ENCODE measurements at regions not wholly inside any gene's neighbourhood (a gene's known extent, or its start where the extent isn't known, plus 50 kb on each side); places are given as distances from the start of the nearest gene placed in this dataset.
A peak's percentile ranks its signal among the peaks of the same experiment; 100 is the strongest.
"Not testable (repeated sequence)": the region's sequence is repeated elsewhere in the genome, so short reads cannot be mapped to it uniquely, and the experiment has no call there.

- DNase-seq (ENCODE audit: low spot score): no peak
Measured at GRCh38 chr10:62996925-62997324, 136.2 kb upstream of the NRBF2 start.

DNA sequence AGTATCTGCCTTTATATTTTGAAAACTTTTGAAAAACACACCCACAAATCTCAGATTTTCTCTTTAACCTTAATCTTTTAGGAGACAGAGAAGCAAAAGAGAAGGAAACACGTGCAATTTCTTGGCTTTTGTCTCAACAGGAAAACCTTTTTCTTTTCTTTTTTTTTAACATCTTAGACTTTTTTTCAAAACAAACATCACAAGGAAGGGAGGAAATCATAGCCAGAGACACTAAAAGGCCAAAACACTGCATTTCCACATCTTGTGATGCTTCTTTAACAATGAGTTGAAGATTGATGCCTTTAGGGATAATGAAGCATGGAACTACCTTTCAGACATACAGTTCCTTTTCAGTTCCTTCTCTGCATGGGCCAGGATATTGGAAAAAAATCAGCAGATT is 136.6 kb upstream of the NRBF2 start:
- DNase-seq (ENCODE audit: low spot score): no peak

- no peak for DNase-seq (ENCODE audit: low spot score)
Measured at GRCh38 chr10:62993121-62993520, 140.0 kb upstream of the NRBF2 start.

- peak; percentile 70 for DNase-seq (ENCODE audit: low spot score)
Measured at GRCh38 chr10:62992145-62992721, 140.9 kb upstream of the NRBF2 start.

DNA sequence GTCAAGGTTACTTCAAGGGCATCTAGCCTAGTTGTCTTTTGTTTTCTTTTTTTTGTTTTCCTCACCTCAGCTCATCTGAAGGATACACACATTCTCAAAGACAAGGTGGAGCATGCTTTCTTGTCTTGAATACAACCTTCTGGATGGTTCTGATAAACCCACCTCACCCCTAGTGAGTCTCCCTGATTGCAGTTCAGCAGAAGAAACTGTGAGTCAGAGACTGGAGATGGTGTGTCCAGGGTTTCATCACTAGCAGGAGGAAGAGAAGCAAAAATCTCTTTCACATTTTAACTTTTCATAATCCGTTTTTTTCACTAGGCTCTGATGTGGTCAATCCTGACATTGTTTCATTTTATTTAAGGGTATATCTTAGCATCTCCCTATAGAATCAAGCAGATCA is 143.0 kb upstream of the NRBF2 start:
- no peak for DNase-seq (ENCODE audit: low spot score)

GRCh38 chr10:62985807-62986600 is 147.1 kb upstream of the NRBF2 start:
- DNase-seq (ENCODE audit: low spot score): no peak

DNA sequence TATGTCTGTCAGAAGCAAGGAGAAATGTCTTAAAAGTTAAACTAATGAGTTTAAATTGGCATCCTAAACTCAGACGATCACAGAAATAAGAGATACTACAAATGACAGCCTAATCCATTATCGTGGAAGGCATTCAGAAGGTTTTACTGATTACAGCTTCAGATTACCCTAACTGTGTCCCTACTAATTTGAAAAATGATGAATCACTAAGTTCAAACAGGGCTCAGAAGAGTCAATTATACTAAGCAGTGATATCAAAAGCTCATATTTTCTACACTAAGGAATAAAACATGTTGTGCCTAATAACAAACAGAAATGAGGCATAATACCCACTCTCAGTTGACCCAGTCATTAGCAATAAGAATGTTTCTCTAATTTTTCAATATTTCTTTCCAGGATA is 152.0 kb upstream of the NRBF2 start:
- DNase-seq (ENCODE audit: low spot score): no peak

DNA sequence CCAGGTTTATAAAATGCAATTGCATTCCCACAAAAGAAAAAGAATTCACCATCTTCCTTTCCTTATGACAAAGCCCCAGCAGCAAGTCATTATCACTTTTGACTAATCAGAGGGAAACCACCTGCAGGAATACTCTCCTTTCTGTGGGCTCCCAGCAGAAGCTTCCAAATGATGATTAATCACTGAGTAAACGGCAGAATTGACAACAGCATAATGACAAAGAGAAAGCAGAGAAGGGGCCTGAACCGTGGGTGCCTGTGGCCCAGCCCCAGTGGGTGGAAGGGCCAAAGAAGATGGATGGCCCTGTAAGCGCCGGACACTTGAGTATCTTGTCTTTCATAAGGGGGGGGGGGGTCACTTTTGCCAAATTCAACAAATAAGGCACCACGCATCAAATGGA is 152.4 kb upstream of the NRBF2 start:
- DNase-seq (ENCODE audit: low spot score): no peak

GRCh38 chr10:62979921-62980320 is 153.2 kb upstream of the NRBF2 start:
- no peak for DNase-seq (ENCODE audit: low spot score)

- no peak for DNase-seq (ENCODE audit: low spot score)
Measured at GRCh38 chr10:62978482-62978881, 154.6 kb upstream of the NRBF2 start.

DNA sequence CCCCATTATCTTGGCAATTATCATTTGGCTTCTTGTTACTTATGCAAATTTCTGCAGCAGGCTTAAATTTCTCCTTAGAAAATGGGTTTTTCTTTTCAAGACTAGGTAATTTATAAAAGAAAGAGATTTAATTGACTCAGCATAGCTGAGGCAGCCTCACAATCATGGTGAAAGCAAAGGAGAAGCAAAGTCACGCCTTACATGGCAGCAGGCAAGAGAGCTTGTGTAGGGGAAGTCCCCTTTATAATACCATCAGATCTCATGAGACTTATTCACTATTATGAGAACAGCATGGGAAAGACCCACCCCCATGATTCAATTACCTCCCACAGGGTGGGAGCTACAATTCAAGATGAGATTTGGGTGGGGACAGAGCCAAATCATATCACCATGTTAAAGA is 158.3 kb upstream of the NRBF2 start:
- DNase-seq (ENCODE audit: low spot score): not testable (repeated sequence)

- DNase-seq (ENCODE audit: low spot score): no peak
Measured at GRCh38 chr10:62972103-62972502, 155.9 kb upstream of the EGR2 start.

- DNase-seq (ENCODE audit: low spot score): no peak
Measured at GRCh38 chr10:62964026-62964425, 147.9 kb upstream of the EGR2 start.

DNA sequence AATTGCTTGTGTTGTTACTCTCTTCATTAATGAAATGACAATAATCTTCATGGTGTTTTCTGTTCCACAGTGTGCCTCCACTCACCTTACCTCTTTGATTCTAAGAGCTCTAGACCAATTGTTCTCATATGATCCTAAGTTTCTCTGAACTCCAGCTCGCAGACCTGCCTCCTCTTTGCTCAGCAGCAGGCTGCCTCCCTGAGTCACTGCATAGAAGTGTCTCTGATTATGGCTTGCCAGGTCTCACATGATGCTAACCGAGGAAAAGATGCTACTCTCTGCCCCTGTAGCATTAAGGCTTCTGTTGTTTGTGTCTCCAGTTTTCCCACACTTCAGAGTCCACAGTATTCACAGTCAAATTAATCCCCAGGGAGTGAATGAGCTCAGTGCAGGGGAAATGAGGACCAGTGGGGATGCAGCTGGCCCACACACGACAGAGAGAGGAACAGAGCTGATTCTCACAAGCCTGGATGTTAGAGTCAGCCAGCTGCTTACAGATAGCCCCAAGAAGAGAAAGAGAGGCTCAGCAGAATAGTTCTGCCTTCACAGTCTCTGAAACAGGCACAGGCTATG is 145.9 kb upstream of the EGR2 start:
- peak; percentile 45 for DNase-seq (ENCODE audit: low spot score)

GRCh38 chr10:62960416-62960815 is 144.2 kb upstream of the EGR2 start:
- DNase-seq (ENCODE audit: low spot score): no peak

- DNase-seq (ENCODE audit: low spot score): no peak
Measured at GRCh38 chr10:62959553-62959952, 143.4 kb upstream of the EGR2 start.

DNA sequence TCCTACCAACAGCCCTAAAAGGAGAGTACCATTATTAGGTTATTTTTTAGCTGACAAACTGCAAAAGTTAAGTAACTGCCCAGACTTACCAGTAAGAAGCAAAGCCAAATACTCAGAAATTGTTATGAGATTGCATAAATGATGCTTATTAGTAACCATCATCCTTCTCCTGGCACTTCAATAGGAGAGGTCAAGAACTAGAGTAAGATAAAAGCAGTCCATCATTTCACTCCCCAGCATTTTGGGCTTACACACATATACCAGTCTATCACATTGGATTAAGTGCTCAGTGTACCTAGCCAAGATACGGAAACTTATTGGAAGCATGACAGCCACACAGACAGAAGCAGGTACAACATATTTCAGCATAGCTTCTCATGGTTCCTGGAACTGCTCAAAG is 142.8 kb upstream of the EGR2 start:
- no peak for DNase-seq (ENCODE audit: low spot score)

DNA sequence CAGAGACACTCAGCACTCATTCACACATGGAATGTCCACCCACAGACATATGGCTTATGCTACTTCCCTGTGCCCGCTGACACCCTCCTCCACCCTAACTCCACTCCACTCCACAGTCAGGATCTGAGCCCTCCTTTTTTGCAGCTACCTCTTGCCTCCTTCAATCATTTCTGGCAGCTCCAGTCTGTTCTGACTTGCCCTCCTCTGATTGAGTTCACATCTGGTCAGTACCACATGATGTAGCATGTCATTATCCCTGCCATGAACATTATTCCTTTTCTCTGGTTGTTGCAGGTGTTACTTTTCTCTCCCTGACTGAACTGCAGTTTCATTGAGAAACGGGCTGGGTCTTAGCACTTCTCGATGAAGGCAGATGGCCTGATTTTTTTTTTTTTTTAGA is 130.1 kb upstream of the EGR2 start:
- DNase-seq (ENCODE audit: low spot score): no peak

DNA sequence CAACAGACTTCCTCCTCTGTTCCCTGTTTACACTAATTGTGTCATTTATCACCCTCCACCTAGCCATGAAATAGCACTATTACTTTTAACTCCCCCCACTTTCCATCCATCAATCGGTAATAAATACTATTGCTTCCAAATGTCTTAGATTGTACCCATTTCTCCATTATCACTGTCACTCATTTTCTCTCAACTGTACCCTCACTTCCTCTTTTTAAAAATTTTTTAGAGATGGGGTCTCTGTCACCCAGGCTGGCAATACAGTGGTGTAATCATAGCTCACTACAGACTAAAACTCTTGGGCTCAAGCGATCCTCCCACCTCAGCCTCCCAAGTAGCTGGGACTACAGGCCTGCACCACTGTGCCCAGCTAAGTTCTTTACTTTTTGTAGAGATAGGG is 123.5 kb upstream of the EGR2 start:
- no peak for DNase-seq (ENCODE audit: low spot score)

- DNase-seq (ENCODE audit: low spot score): no peak
Measured at GRCh38 chr10:62938672-62939071, 122.5 kb upstream of the EGR2 start.

GRCh38 chr10:62937674-62938073 is 121.5 kb upstream of the EGR2 start:
- no peak for DNase-seq (ENCODE audit: low spot score)

- no peak for DNase-seq (ENCODE audit: low spot score)
Measured at GRCh38 chr10:62935022-62935421, 118.9 kb upstream of the EGR2 start.

DNA sequence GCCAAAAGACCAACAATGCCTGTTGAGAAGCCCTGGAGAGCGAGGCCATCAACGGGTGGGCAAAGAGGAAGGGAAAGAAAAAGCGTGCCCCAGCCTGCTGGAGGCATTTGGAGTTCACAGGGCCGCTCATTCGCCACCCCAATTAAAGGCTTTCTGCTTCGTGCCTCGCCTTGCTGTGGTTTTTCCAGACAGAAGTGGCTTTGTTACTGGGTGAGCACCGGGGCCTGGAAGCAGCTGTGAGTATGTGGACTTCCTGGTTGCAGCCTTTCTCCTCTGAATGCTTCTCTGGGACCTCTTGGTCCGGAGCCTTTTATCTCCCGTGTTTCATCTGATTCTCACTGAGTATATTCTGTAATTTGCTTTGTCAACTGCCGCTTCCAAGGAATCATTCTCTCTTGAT is 118.1 kb upstream of the EGR2 start:
- DNase-seq (ENCODE audit: low spot score): peak; percentile 97

- not testable (repeated sequence) for DNase-seq (ENCODE audit: low spot score)
Measured at GRCh38 chr10:62928763-62929162, 112.6 kb upstream of the EGR2 start.

All from COLO829 (cell line).